OCI-LY7 (cell line): ENCODE measurements at regions not wholly inside any gene's neighbourhood (a gene's known extent, or its start where the extent isn't known, plus 50 kb on each side); places are given as distances from the start of the nearest gene placed in this dataset.

Source experiments
- BruUV-seq: library from RNA; stranded (reverse); fragments of 400-500 nt; replicated peaks from 2 replicates; lab custom pipeline; 2021; lab: Mats Ljungman, UMichigan
- CTCF ChIA-PET: fragments of 300-600 bp; sonication (Branson Sonifier 250); formaldehyde crosslinking; loops from one replicate; lab custom pipeline; 2022; ENCODE audit warnings: antibody characterized with exemption; ENCODE audit not compliant: unreplicated experiment; lab: Charles Lee
- POLR2A ChIA-PET: fragments of 300-600 bp; sonication (Branson Sonifier 250); formaldehyde crosslinking; loops from one replicate; lab custom pipeline; 2022; ENCODE audit warnings: antibody characterized with exemption; lab: Charles Lee
- DNase-seq: peaks from one replicate; pipeline ENCODE4 v3.0.0-alpha.2; 2015; ENCODE audit warnings: low spot score
- H2AFZ ChIP-seq: fragments of 200-600 bp; sonication (generic), shearing (Covaris generic); 2 replicates; pipeline ENCODE4 v1.6.1; 2014; ENCODE audit warnings: mild to moderate bottlenecking, antibody characterized with exemption, low read length, moderate library complexity
- H3K27ac ChIP-seq: fragments of 200-600 bp; sonication (generic); 2 replicates; pipeline ENCODE4 v1.5.1; 2014; ENCODE audit warnings: mixed run types, low read depth, mild to moderate bottlenecking, moderate library complexity, low read length, inconsistent platforms; ENCODE audit not compliant: poor library complexity, severe bottlenecking
- H3K36me3 ChIP-seq: fragments of 200-600 bp; sonication (generic); 2 replicates; pipeline ENCODE4 v1.6.1; 2014; ENCODE audit warnings: mild to moderate bottlenecking, antibody characterized with exemption, low read length, moderate library complexity, mixed read lengths; ENCODE audit not compliant: insufficient read depth
- H3K4me1 ChIP-seq: fragments of 200-600 bp; sonication (generic); 2 replicates; pipeline ENCODE4 v1.5.1; 2014; ENCODE audit warnings: mild to moderate bottlenecking, low read length; ENCODE audit not compliant: insufficient read depth, poor library complexity, severe bottlenecking
- H3K4me2 ChIP-seq: fragments of 200-600 bp; sonication (generic); 2 replicates; pipeline ENCODE4 v1.6.1; 2014; ENCODE audit warnings: mild to moderate bottlenecking, low read length
- H3K4me3 ChIP-seq: fragments of 200-600 bp; sonication (generic); 2 replicates; pipeline ENCODE4 v1.5.1; 2014; ENCODE audit warnings: mild to moderate bottlenecking, low read depth, low read length; ENCODE audit not compliant: poor library complexity, severe bottlenecking
- H3K79me2 ChIP-seq: fragments of 200-600 bp; sonication (generic); 2 replicates; pipeline ENCODE4 v1.6.1; 2016; ENCODE audit warnings: low read depth, mild to moderate bottlenecking, low read length, moderate library complexity, mixed read lengths; ENCODE audit not compliant: insufficient read depth
- H3K9me2 ChIP-seq: fragments of 200-600 bp; sonication (generic); 2 replicates; pipeline ENCODE4 v1.6.1; 2016; ENCODE audit warnings: mild to moderate bottlenecking, low read length, mixed read lengths; ENCODE audit not compliant: insufficient read depth
- H3K9me3 ChIP-seq: fragments of 200-600 bp; sonication (generic); 2 replicates; pipeline ENCODE4 v1.6.1; 2014; ENCODE audit warnings: mild to moderate bottlenecking, mixed run types, low read length, mixed read lengths
- H4K20me1 ChIP-seq: fragments of 200-600 bp; sonication (generic); 2 replicates; pipeline ENCODE4 v1.6.1; 2014; ENCODE audit warnings: mild to moderate bottlenecking, antibody characterized with exemption, low read length, moderate library complexity, mixed read lengths; ENCODE audit not compliant: insufficient read depth
- EZH2phosphoT487 ChIP-seq: fragments of 200-600 bp; sonication (generic); IDR thresholded peaks from 2 replicates; pipeline ENCODE4 v1.6.1; 2018; ENCODE audit warnings: low read depth, borderline replicate concordance, mild to moderate bottlenecking, mixed run types, antibody characterized with exemption, low read length, moderate library complexity, mixed read lengths
- intact Hi-C: fragments of 100-400 bp; cut with micrococcal nuclease; formaldehyde crosslinking; loops from one replicate; pipeline ENCODE4 v1.10.0; 2022; ENCODE audit not compliant: unreplicated experiment
- TF ChIP-seq, protein P1 (sequence below): fragments of 200-600 bp; sonication (generic); conservative IDR thresholded peaks from 2 replicates; pipeline ENCODE4 v1.5.1; 2014; ENCODE audit warnings: mild to moderate bottlenecking, antibody characterized with exemption, low read length, moderate library complexity, mixed read lengths

DNA sequence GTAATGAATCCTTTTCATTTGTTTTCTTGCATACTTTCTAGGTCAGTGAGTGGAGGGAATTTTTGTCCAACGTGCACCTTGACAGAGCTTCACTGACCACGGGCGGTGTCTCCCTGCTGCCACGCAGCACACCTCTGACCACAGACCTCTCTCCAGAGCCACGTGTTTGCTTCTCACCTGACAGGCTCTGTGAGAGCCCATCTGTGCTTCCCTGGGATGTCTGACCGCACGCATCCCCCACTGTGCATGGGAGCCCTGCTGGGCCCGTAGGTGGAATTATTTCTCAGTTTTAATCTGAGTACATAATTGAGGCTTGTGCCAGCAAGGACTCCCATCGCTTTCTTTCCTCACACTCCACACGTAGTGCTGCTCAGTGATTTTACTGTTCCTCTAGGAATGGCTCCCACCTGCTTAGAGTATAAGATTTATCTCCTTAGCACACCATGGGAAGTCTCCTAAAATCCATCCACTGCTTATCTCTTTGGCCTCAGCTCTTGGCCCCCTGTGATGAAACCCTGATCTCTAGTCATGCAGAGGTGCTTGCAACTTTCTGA lies 482.6 kb downstream of the TSN start:
- Histone ChIP-seq H3K4me1 (no peaks in the 10 kb centered on the region), H3K36me3 (no peaks in the 10 kb centered on the region), H2AFZ (no peak overlapping the region), H3K4me2 (no peak overlapping the region), H4K20me1 (no peaks in the 10 kb centered on the region), H3K79me2 (no peaks in the 10 kb centered on the region), H3K9me2 (no peaks in the 10 kb centered on the region), H3K4me3 (no peak overlapping the region), H3K9me3 (no peaks in the 10 kb centered on the region), H3K27ac (no peak overlapping the region)
- BruUV-seq, result no TSS peak
- POLR2A ChIA-PET, result no interaction called here
- TF ChIP-seq EZH2phosphoT487, result no peak
- TF ChIP-seq, protein P1, sequence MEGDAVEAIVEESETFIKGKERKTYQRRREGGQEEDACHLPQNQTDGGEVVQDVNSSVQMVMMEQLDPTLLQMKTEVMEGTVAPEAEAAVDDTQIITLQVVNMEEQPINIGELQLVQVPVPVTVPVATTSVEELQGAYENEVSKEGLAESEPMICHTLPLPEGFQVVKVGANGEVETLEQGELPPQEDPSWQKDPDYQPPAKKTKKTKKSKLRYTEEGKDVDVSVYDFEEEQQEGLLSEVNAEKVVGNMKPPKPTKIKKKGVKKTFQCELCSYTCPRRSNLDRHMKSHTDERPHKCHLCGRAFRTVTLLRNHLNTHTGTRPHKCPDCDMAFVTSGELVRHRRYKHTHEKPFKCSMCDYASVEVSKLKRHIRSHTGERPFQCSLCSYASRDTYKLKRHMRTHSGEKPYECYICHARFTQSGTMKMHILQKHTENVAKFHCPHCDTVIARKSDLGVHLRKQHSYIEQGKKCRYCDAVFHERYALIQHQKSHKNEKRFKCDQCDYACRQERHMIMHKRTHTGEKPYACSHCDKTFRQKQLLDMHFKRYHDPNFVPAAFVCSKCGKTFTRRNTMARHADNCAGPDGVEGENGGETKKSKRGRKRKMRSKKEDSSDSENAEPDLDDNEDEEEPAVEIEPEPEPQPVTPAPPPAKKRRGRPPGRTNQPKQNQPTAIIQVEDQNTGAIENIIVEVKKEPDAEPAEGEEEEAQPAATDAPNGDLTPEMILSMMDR, result no peak
- no peak for DNase-seq
- CTCF ChIA-PET, result no interaction called here
- intact Hi-C loops, result no loop called here

DNA sequence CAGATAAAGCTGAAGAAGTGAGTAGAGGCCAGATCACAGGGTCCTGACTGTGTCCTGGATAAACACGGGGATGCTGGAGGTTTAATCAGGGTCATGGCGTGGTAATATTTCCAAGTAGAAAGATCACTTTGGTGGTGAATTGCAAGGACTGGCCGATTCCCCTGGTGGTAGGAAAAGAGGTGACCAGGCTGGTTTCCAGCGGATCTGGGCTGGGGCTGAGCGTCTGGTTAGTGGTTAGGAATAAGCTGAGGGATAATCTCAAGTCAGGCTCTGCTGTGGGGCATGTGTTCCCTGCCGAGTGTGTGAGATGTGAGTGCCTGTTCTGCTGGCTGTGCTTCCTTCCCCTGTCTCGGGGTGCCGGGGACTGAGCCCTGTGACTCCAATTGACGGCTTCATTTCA lies 484.0 kb downstream of the TSN start:
- no peak for DNase-seq
- ChIA-PET CTCF (no interaction called here), POLR2A (interaction anchor here (1.1 kb wide), 1 partner anchor 11 kb away, joined by 3 read pairs; no protein-coding TSS in a partner anchor)
- Histone ChIP-seq H3K4me1 (no peaks in the 10 kb centered on the region), H3K9me2 (no peaks in the 10 kb centered on the region), H3K9me3 (no peaks in the 10 kb centered on the region), H3K79me2 (no peaks in the 10 kb centered on the region), H3K4me2 (no peak overlapping the region), H3K36me3 (no peaks in the 10 kb centered on the region), H3K27ac (no peak overlapping the region), H2AFZ (no peak overlapping the region), H4K20me1 (no peaks in the 10 kb centered on the region), H3K4me3 (no peak overlapping the region)
- BruUV-seq, result no TSS peak
- intact Hi-C loops, result no loop called here
- TF ChIP-seq, protein P1, result no peak

DNA sequence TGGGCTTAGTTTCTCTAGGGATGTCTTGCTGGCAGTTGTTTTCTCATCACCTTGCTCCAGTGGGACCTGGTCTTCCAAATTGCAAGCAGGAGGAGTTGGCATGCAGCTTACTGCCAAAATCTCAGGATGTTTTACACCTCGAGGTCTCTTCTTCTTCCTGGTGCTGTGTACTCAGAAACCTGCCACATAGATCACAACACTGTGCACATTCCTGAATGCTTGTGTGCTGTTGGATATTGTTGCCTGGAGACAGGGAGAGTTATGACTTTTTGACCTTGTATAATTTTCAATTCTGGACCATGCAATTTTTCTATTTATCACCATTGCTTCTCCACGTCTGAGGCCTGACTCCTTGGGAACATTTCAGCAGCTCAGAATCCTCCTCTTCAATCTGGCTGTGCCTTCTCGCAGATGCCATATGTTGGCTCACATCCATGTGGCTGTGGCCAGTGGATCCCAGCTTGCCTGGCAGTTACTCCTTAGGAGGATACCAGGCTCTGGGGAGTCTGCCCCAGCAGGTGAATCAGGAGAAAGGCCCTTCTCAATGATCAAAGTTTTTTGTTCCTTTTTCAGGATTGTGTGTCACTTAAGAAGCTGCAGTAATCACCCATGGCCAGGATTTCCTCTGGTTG lies 489.3 kb downstream of the TSN start:
- intact Hi-C loops, result no loop called here
- Histone ChIP-seq H3K27ac (no peak overlapping the region), H3K4me2 (no peak overlapping the region), H3K9me3 (no peaks in the 10 kb centered on the region), H3K9me2 (no peaks in the 10 kb centered on the region), H3K79me2 (no peaks in the 10 kb centered on the region), H4K20me1 (no peaks in the 10 kb centered on the region), H3K36me3 (no peaks in the 10 kb centered on the region), H3K4me3 (no peak overlapping the region), H3K4me1 (no peaks in the 10 kb centered on the region), H2AFZ (no peak overlapping the region)
- no peak for DNase-seq
- ChIA-PET CTCF (no interaction called here), POLR2A (no interaction called here)
- BruUV-seq, result no TSS peak
- TF ChIP-seq, protein P1, result no peak
- TF ChIP-seq EZH2phosphoT487, result no peak
